ENCODE measurements at regions not wholly inside any gene's neighbourhood (a gene's known extent, or its start where the extent isn't known, plus 50 kb on each side); places are given as distances from the start of the nearest gene placed in this dataset.

DNA sequence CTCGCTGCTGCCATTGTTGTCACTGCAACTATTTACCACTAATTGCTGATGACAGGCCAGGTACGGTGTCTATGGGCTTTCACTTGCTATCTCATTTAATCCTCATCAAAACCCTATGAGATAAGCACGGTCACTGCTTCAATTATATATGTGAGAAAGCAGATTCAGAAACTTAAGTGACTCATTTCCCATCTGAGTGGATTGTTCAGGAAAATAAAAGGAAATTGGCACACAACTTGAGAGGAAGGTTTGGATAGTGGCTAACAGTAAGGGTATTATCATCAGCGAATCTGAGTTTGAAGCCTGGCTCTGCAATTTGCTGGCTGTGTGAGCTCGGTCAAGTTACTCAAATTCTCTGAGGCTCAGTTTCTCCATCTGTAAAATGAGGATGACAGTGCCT is 196.0 kb downstream of the KCNS3 start:
- no peaks in the 10 kb centered on the region for H3K4me1 ChIP-seq (ENCODE audit: control insufficient read depth, insufficient read depth, low read length, unreplicated experiment)
- no peak overlapping the region for H2AFZ ChIP-seq (ENCODE audit: low read length, unreplicated experiment)
- no peaks in the 10 kb centered on the region for H3K36me3 ChIP-seq (ENCODE audit: insufficient read depth, low read length)
- peaks cover 5% of the 10 kb centered on the region; the same call in 1 of the 2 replicates for H3K27me3 ChIP-seq (ENCODE audit: insufficient read depth, low read length)
- no peak overlapping the region for H3K4me3 ChIP-seq (ENCODE audit: low read depth, low read length)
- no peak overlapping the region for H3K27ac ChIP-seq (ENCODE audit: low read depth, low read length)
- no peaks in the 10 kb centered on the region for H3K79me2 ChIP-seq (ENCODE audit: control insufficient read depth, insufficient read depth, low read length, unreplicated experiment)

DNA sequence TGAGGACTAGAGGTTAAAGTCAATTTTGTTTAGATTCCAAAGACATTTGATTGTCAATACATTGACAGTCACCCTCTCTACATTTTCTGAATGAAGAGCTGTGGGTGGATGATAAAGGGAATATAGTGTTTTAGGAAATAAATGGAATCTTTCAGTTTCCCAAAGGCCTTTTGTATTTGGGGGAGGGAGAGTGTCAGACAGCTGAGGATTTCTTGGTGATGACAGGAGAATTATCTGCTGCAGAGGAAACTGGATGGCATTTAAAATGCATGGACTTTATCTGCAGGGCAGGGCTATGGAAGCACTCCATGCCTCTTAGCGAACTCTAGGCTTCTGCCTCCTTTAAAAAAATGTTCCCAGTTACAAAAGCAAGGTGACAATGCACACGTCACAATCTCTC is 195.1 kb downstream of the KCNS3 start:
- no peak overlapping the region for H3K27ac ChIP-seq (ENCODE audit: low read depth, low read length)
- H3K27me3 ChIP-seq (ENCODE audit: insufficient read depth, low read length) = peaks cover 5% of the 10 kb centered on the region; the same call in 1 of the 2 replicates
- H3K4me1 ChIP-seq (ENCODE audit: control insufficient read depth, insufficient read depth, low read length, unreplicated experiment) = no peaks in the 10 kb centered on the region
- H3K36me3 ChIP-seq (ENCODE audit: insufficient read depth, low read length) = no peaks in the 10 kb centered on the region
- no peak overlapping the region for H2AFZ ChIP-seq (ENCODE audit: low read length, unreplicated experiment)
- H3K79me2 ChIP-seq (ENCODE audit: control insufficient read depth, insufficient read depth, low read length, unreplicated experiment) = no peaks in the 10 kb centered on the region
- no peak overlapping the region for H3K4me3 ChIP-seq (ENCODE audit: low read depth, low read length)

- Histone ChIP-seq H2AFZ (ENCODE audit: low read length, unreplicated experiment) (no peak overlapping the region), H3K79me2 (ENCODE audit: control insufficient read depth, insufficient read depth, low read length, unreplicated experiment) (no peaks in the 10 kb centered on the region), H3K27ac (ENCODE audit: low read depth, low read length) (no peak overlapping the region), H3K36me3 (ENCODE audit: insufficient read depth, low read length) (no peaks in the 10 kb centered on the region), H3K27me3 (ENCODE audit: insufficient read depth, low read length) (peaks cover 5% of the 10 kb centered on the region; the same call in 1 of the 2 replicates), H3K4me1 (ENCODE audit: control insufficient read depth, insufficient read depth, low read length, unreplicated experiment) (no peaks in the 10 kb centered on the region), H3K4me3 (ENCODE audit: low read depth, low read length) (no peak overlapping the region)
These were observed 189.3 kb downstream of the KCNS3 start for GRCh38 chr2:18067588-18068384.

DNA sequence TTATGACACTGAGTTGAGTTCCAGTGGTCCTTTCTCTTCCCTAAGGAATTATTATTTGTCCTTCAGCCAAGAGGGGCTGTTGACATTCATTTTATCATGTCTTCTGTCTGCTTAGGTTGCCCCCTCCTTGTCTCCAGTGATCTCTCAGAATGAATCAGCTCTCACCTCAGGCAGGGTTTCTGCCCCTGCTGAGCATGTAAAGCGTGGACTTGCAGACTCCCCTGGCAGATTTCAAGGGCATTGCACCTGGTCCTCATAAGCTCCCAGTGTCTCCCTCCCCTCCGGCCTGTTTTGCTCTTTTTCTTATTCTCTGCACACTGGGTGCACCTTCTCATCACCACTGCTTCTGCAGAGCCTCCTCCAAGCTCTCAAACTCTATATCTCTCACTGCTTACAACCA is 188.4 kb downstream of the KCNS3 start:
- no peaks in the 10 kb centered on the region for H3K79me2 ChIP-seq (ENCODE audit: control insufficient read depth, insufficient read depth, low read length, unreplicated experiment)

GRCh38 chr2:18066066-18066465 is 187.6 kb downstream of the KCNS3 start:
- no peaks in the 10 kb centered on the region for H3K79me2 ChIP-seq (ENCODE audit: control insufficient read depth, insufficient read depth, low read length, unreplicated experiment)

More for the DNA sequence above, 188.4 kb downstream of the KCNS3 start:
- Histone ChIP-seq H3K36me3 (ENCODE audit: insufficient read depth, low read length) (no peaks in the 10 kb centered on the region), H3K27ac (ENCODE audit: low read depth, low read length) (no peak overlapping the region), H2AFZ (ENCODE audit: low read length, unreplicated experiment) (no peak overlapping the region), H3K4me3 (ENCODE audit: low read depth, low read length) (no peak overlapping the region), H3K4me1 (ENCODE audit: control insufficient read depth, insufficient read depth, low read length, unreplicated experiment) (no peaks in the 10 kb centered on the region), H3K27me3 (ENCODE audit: insufficient read depth, low read length) (peaks cover 5% of the 10 kb centered on the region; the same call in 1 of the 2 replicates)

DNA sequence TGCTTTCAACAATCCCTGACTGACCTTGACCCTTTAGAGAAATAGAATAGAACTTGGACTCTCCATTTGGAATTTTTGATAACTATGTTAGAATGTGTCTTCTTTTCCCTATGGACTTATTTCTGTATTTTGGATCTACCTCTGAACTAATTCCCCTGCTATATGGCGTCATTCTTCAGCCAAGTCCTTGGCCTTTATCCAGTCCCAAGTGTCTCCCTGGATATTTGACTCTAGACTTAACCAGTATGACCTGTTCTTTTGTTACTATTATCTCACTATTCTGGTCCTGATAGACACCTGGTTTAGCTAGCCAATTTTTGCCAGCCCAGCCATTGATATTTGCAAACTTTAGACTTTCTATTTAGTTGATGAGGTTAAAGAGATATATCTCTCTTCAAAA is 186.8 kb downstream of the KCNS3 start:
- Histone ChIP-seq H3K27ac (ENCODE audit: low read depth, low read length) (no peak overlapping the region), H3K79me2 (ENCODE audit: control insufficient read depth, insufficient read depth, low read length, unreplicated experiment) (no peaks in the 10 kb centered on the region), H3K27me3 (ENCODE audit: insufficient read depth, low read length) (no peaks in the 10 kb centered on the region), H2AFZ (ENCODE audit: low read length, unreplicated experiment) (no peak overlapping the region), H3K4me1 (ENCODE audit: control insufficient read depth, insufficient read depth, low read length, unreplicated experiment) (no peaks in the 10 kb centered on the region), H3K36me3 (ENCODE audit: insufficient read depth, low read length) (no peaks in the 10 kb centered on the region), H3K4me3 (ENCODE audit: low read depth, low read length) (no peak overlapping the region)

More at GRCh38 chr2:18066066-18066465, 187.6 kb downstream of the KCNS3 start:
- no peak overlapping the region for H3K4me3 ChIP-seq (ENCODE audit: low read depth, low read length)
- no peaks in the 10 kb centered on the region for H3K36me3 ChIP-seq (ENCODE audit: insufficient read depth, low read length)
- H3K27ac ChIP-seq (ENCODE audit: low read depth, low read length) = no peak overlapping the region
- no peaks in the 10 kb centered on the region for H3K4me1 ChIP-seq (ENCODE audit: control insufficient read depth, insufficient read depth, low read length, unreplicated experiment)
- no peak overlapping the region for H2AFZ ChIP-seq (ENCODE audit: low read length, unreplicated experiment)
- H3K27me3 ChIP-seq (ENCODE audit: insufficient read depth, low read length) = no peaks in the 10 kb centered on the region

- no peak overlapping the region for H3K4me3 ChIP-seq (ENCODE audit: low read depth, low read length)
- H3K36me3 ChIP-seq (ENCODE audit: insufficient read depth, low read length) = no peaks in the 10 kb centered on the region
- H2AFZ ChIP-seq (ENCODE audit: low read length, unreplicated experiment) = no peak overlapping the region
- H3K27ac ChIP-seq (ENCODE audit: low read depth, low read length) = no peak overlapping the region
- H3K27me3 ChIP-seq (ENCODE audit: insufficient read depth, low read length) = no peaks in the 10 kb centered on the region
- H3K79me2 ChIP-seq (ENCODE audit: control insufficient read depth, insufficient read depth, low read length, unreplicated experiment) = no peaks in the 10 kb centered on the region
- no peaks in the 10 kb centered on the region for H3K4me1 ChIP-seq (ENCODE audit: control insufficient read depth, insufficient read depth, low read length, unreplicated experiment)
These were observed 185.5 kb downstream of the KCNS3 start for GRCh38 chr2:18063826-18064470.

DNA sequence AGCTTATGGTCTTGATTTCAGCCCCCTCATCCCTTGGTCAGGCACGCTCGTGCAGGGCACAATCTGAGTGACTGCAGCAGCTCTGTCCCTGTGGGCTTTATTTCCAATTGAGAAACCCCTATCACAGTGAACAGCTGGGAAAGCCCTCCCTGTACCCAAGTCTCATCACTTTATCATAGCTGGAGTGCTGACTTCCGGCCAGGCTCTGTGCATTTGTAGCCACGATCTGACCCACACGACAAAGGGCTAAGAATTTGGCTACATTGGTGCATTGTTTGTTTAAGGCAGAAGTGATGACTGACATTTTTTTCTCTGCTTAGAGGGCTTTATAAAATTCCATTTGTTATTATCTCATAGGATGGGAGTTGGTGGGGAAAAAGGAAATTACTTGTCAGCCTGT is 184.4 kb downstream of the KCNS3 start:
- H3K4me3 ChIP-seq (ENCODE audit: low read depth, low read length) = no peak overlapping the region
- no peaks in the 10 kb centered on the region for H3K79me2 ChIP-seq (ENCODE audit: control insufficient read depth, insufficient read depth, low read length, unreplicated experiment)
- H3K36me3 ChIP-seq (ENCODE audit: insufficient read depth, low read length) = no peaks in the 10 kb centered on the region
- no peak overlapping the region for H2AFZ ChIP-seq (ENCODE audit: low read length, unreplicated experiment)
- H3K27ac ChIP-seq (ENCODE audit: low read depth, low read length) = no peak overlapping the region
- H3K4me1 ChIP-seq (ENCODE audit: control insufficient read depth, insufficient read depth, low read length, unreplicated experiment) = no peaks in the 10 kb centered on the region
- no peaks in the 10 kb centered on the region for H3K27me3 ChIP-seq (ENCODE audit: insufficient read depth, low read length)

- no peaks in the 10 kb centered on the region for H3K4me1 ChIP-seq (ENCODE audit: control insufficient read depth, insufficient read depth, low read length, unreplicated experiment)
- no peak overlapping the region for H3K27ac ChIP-seq (ENCODE audit: low read depth, low read length)
- no peaks in the 10 kb centered on the region for H3K36me3 ChIP-seq (ENCODE audit: insufficient read depth, low read length)
- H3K79me2 ChIP-seq (ENCODE audit: control insufficient read depth, insufficient read depth, low read length, unreplicated experiment) = no peaks in the 10 kb centered on the region
- no peak overlapping the region for H2AFZ ChIP-seq (ENCODE audit: low read length, unreplicated experiment)
- no peaks in the 10 kb centered on the region for H3K27me3 ChIP-seq (ENCODE audit: insufficient read depth, low read length)
- no peak overlapping the region for H3K4me3 ChIP-seq (ENCODE audit: low read depth, low read length)
These were observed 183.2 kb downstream of the KCNS3 start for GRCh38 chr2:18061717-18062116.

DNA sequence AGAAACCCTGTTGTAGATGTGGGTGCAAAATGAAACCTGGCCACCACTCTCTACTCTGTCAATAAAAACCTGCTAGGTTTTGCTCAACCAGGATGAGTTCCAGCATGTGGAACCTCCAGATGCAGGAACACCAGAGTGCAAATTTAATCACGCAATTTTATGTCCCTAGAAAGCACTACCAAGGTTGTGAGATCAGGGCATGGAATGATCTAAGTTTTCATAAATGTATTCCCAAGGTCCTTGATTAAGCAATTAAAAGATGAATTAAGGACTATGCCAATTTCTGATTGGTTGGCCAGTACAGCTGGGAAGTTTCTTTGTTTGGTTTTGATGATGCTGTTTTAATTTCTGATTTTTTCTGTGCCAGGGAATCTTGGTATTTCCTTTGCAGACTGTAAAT is 179.2 kb downstream of the KCNS3 start:
- Histone ChIP-seq H2AFZ (ENCODE audit: low read length, unreplicated experiment) (no peak overlapping the region), H3K27me3 (ENCODE audit: insufficient read depth, low read length) (no peaks in the 10 kb centered on the region), H3K36me3 (ENCODE audit: insufficient read depth, low read length) (no peaks in the 10 kb centered on the region), H3K27ac (ENCODE audit: low read depth, low read length) (no peak overlapping the region), H3K4me3 (ENCODE audit: low read depth, low read length) (no peak overlapping the region), H3K79me2 (ENCODE audit: control insufficient read depth, insufficient read depth, low read length, unreplicated experiment) (no peaks in the 10 kb centered on the region), H3K4me1 (ENCODE audit: control insufficient read depth, insufficient read depth, low read length, unreplicated experiment) (no peaks in the 10 kb centered on the region)

DNA sequence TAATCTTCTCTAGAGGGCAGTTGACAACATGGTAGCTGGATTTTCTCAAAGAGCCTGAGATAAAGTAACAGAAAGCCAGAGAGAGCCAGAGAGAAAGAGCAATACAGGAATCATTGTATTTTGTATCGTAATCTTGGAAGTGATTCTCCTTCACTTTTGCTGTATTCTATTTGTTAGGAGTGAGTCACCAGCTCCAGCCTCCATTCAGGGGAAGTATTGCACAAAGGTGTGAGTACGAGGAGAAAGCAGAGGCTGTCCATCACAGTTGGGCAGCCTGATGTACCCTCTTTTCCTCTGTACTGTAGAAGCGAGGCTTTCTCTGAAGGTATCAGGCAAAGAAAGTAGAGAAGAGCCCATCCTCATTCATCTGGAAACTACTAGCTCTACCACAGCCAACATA is 176.8 kb downstream of the KCNS3 start:
- Histone ChIP-seq H3K27ac (ENCODE audit: low read depth, low read length) (no peak overlapping the region), H3K4me3 (ENCODE audit: low read depth, low read length) (no peak overlapping the region), H3K36me3 (ENCODE audit: insufficient read depth, low read length) (no peaks in the 10 kb centered on the region), H3K79me2 (ENCODE audit: control insufficient read depth, insufficient read depth, low read length, unreplicated experiment) (no peaks in the 10 kb centered on the region), H2AFZ (ENCODE audit: low read length, unreplicated experiment) (no peak overlapping the region), H3K4me1 (ENCODE audit: control insufficient read depth, insufficient read depth, low read length, unreplicated experiment) (no peaks in the 10 kb centered on the region), H3K27me3 (ENCODE audit: insufficient read depth, low read length) (no peaks in the 10 kb centered on the region)
